ENCODE measurements at regions not wholly inside any gene's neighbourhood (a gene's known extent, or its start where the extent isn't known, plus 50 kb on each side); places are given as distances from the start of the nearest gene placed in this dataset.

- TF ChIP-seq CTCF (conservative IDR thresholded peaks at IDR 0.05; ENCODE audit: low read depth, low read length) (no peak), CEBPB (IDR thresholded peaks at IDR 0.05; ENCODE audit: low read depth, low read length) (no peak), SMC3 (IDR thresholded peaks at IDR 0.05; ENCODE audit: low read depth, low read length) (no peak), ELK1 (IDR thresholded peaks at IDR 0.05; ENCODE audit: borderline replicate concordance, low read depth, low read length) (no peak), MAFK (IDR thresholded peaks at IDR 0.05; ENCODE audit: low read depth, low read length) (no peak), MXI1 (IDR thresholded peaks at IDR 0.05; ENCODE audit: borderline replicate concordance, low read depth, low read length) (no peak), RCOR1 (IDR thresholded peaks at IDR 0.05; ENCODE audit: insufficient replicate concordance, low read length) (no peak), BHLHE40 (IDR thresholded peaks at IDR 0.05; ENCODE audit: low read depth, low read length) (no peak), POLR2A (IDR thresholded peaks at IDR 0.05; ENCODE audit: low read depth, low read length) (no peak), RAD21 (IDR thresholded peaks at IDR 0.05; ENCODE audit: low read length) (no peak), MAZ (IDR thresholded peaks at IDR 0.05; ENCODE audit: borderline replicate concordance, low read depth, low read length) (no peak)
Measured at GRCh38 chr15:92840149-92840548, 60.0 kb upstream of the CHD2 start.
